Epithelial cell of proximal tubule (primary cell): ENCODE measurements at regions not wholly inside any gene's neighbourhood (a gene's known extent, or its start where the extent isn't known, plus 50 kb on each side); places are given as distances from the start of the nearest gene placed in this dataset.

Experiments
- DNase-seq: peaks from one replicate; pipeline ENCODE4 v3.0.0-alpha.2; 2011; ENCODE audit warnings: low read depth
- H3K4me3 ChIP-seq: 2 replicates; pipeline ENCODE4 v1.5.1; 2011; ENCODE audit warnings: low read depth, mild to moderate bottlenecking, low read length
- CTCF ChIP-seq: conservative IDR thresholded peaks from 2 replicates; pipeline ENCODE4 v1.5.1; 2012; ENCODE audit warnings: low read depth, mild to moderate bottlenecking, low read length

- no peak for DNase-seq
- TF ChIP-seq CTCF, result no peak
- H3K4me3 ChIP-seq, result no peak overlapping the region
Observed at GRCh38 chr7:47149208-47149839, 432.6 kb downstream of the TNS3 start.

- TF ChIP-seq CTCF, result no peak
- no peak overlapping the region for H3K4me3 ChIP-seq
- DNase-seq, result no peak
Observed at GRCh38 chr7:47148536-47149207, 433.2 kb downstream of the TNS3 start.

- no peak overlapping the region for H3K4me3 ChIP-seq
- DNase-seq, result peak; percentile 95
- no peak for TF ChIP-seq CTCF
Observed at GRCh38 chr7:47147213-47147631, 434.7 kb downstream of the TNS3 start.

- DNase-seq, result no peak
- TF ChIP-seq CTCF, result no peak
- no peak overlapping the region for H3K4me3 ChIP-seq
Observed at GRCh38 chr7:47145982-47146381, 435.9 kb downstream of the TNS3 start.

GRCh38 chr7:47145186-47145725 lies 436.7 kb downstream of the TNS3 start:
- TF ChIP-seq CTCF, result no peak
- DNase-seq, result no peak
- H3K4me3 ChIP-seq, result no peak overlapping the region

GRCh38 chr7:47143339-47143738 lies 438.6 kb downstream of the TNS3 start:
- DNase-seq, result no peak
- no peak for TF ChIP-seq CTCF
- H3K4me3 ChIP-seq, result no peak overlapping the region

GRCh38 chr7:47142867-47143175 lies 439.1 kb downstream of the TNS3 start:
- no peak for TF ChIP-seq CTCF
- DNase-seq, result no peak
- H3K4me3 ChIP-seq, result no peak overlapping the region
